GM13976 (cell line): ENCODE measurements at regions not wholly inside any gene's neighbourhood (a gene's known extent, or its start where the extent isn't known, plus 50 kb on each side); places are given as distances from the start of the nearest gene placed in this dataset.

Source experiments
- DNase-seq: peaks from one replicate; pipeline ENCODE4 v3.0.0; 2012; ENCODE audit warnings: low spot score
- CTCF ChIP-seq: IDR thresholded peaks from 2 replicates; pipeline ENCODE4 v1.5.1; 2012; ENCODE audit warnings: borderline replicate concordance, mild to moderate bottlenecking; ENCODE audit not compliant: insufficient read depth; ENCODE audit errors: extremely low read depth, missing control alignments, control extremely low read depth
- in situ Hi-C: fragments of 300-500 bp; cut with MboI; formaldehyde crosslinking; loops from one replicate; pipeline ENCODE4 v1.12.0; 2022; ENCODE audit warnings: low sequenced_read_pairs, mixed read lengths, inconsistent platforms; ENCODE audit not compliant: unreplicated experiment

GRCh38 chr1:95752515-95753381, 518.7 kb downstream of the RWDD3 start:
- in situ Hi-C loops = no loop called here
- no peak for TF ChIP-seq CTCF
- DNase-seq = peak; percentile 8

DNA sequence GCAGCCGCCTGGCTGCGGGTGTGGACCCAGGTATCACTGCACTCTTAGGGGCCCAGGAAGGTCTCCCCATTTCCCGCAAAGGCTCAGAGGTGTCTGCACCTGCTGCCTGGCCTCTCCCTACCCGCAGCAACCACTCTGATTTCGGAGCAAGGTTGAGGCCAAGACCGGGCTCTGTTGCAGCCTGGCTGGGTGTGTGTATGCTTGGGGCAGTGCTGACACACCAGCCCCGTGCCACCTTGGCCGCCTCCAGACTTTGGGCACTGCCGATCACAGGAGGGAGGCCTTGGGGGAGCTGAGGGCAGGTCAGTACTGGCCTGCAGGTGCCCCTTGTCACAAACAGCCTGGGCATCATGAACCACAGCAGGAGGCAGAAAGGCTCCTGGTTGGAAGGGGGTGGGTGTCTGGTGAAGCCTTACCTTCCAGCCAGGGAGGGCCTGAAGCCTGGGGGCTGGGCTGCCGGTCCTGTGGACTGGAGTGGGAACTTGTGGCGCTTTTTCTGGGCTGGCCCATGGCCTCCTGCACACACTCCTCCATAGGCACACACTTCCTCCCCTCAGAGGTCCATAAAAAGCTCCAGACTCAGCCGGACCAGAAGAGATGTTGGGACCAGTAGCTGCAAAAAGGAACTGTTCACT, 519.5 kb downstream of the RWDD3 start:
- TF ChIP-seq CTCF = no peak
- in situ Hi-C loops = no loop called here
- DNase-seq = no peak

DNA sequence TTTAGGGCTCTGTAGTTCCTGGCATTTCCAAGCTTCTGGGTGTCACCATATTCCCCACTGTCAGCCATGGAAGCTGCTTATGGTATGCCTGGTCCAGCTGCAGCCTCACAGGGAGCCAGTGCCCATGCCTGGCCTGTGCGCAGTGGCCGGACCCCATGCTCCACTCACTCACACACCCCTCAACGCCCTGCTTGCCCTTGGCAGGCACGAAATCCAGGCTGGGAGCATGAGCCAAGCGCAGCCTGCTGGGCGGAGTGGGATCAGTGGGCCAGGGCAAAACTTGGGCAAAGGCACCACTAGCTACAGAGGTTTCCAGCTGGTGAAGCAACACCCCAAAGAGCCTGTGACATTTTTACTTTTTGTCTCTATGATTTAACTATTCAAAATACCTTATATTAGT, 520.4 kb downstream of the RWDD3 start:
- no peak for TF ChIP-seq CTCF
- in situ Hi-C loops = no loop called here
- no peak for DNase-seq

DNA sequence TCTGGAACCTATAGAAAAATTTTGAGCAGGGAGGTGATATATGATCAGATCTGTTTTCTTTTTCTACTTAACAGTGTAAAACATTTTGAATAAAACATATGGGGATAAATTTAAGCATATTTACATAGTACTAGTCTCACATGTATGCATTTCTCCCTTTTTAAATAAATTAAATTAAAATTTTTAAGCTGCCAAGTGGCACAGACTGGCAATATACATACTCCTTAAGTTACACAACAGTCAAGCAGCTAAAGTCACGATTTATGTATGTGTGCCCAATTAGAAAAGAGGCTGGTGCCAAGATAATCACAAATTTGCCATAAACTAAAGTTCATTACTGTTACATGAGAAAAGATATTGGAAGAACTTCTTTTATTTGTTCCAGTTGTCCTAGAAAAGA, 532.0 kb downstream of the RWDD3 start:
- in situ Hi-C loops = no loop called here
- no peak for TF ChIP-seq CTCF
- DNase-seq = no peak

DNA sequence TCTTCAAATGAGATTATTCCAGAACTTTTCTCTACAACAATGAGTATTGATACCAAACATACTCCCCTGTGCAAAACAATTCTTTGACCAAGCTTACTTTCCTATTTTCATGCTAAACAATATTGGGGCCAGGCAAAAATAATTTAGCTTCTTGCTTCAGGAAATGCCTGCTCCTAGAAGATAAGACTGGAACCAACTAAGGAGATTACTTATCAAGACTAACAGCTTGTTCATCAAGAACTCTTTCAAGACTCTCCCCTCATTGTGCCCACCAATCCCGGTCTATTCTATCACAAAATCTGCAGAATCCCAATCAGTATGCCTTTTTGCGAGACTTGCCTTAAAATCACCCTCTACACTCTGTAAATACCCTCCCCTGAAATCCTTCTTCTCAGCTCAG, 536.6 kb downstream of the RWDD3 start:
- in situ Hi-C loops = no loop called here
- DNase-seq = no peak

GRCh38 chr1:95778217-95778616, 544.2 kb downstream of the RWDD3 start:
- DNase-seq = no peak
- no peak for TF ChIP-seq CTCF
- in situ Hi-C loops = no loop called here

More for the DNA sequence above, 536.6 kb downstream of the RWDD3 start:
- no peak for TF ChIP-seq CTCF
